Psoas muscle (tissue), 7 donors: ENCODE measurements at regions not wholly inside any gene's neighbourhood (a gene's known extent, or its start where the extent isn't known, plus 50 kb on each side); places are given as distances from the start of the nearest gene placed in this dataset.

Experiments used
- ATAC-seq, 4 donors: fragments of 200-7000 bp; cut with Tn5 transposase; one replicate each; pipeline ENCODE4 v1.9.1; 2020; ENCODE audit warnings: moderate library complexity in 3 of 4, mild to moderate bottlenecking in 2 of 4
- DNase-seq, 2 donors: peaks; one replicate each; pipeline ENCODE4 v3.0.0-alpha.2; 2020
- H3K27ac ChIP-seq: fragments of 200-600 bp; one replicate; pipeline ENCODE4 v1.8.0; 2022
- H3K27me3 ChIP-seq, 3 donors: fragments of 200-600 bp in 1 of 3; one replicate each; pipeline versions ENCODE4 v1.6.1 to v1.8.0; 2013 to 2022; ENCODE audit warnings: low read length in 2 of 3, mild to moderate bottlenecking in 2 of 3, moderate library complexity in 1 of 3; ENCODE audit not compliant: insufficient read depth in 3 of 3
- H3K36me3 ChIP-seq, 2 donors: fragments of 200-600 bp in 1 of 2; one replicate each; pipeline versions ENCODE4 v1.6.1 to v1.8.0; 2013 to 2022; ENCODE audit warnings: low read depth in 1 of 2, mild to moderate bottlenecking in 1 of 2, moderate library complexity in 1 of 2; ENCODE audit not compliant: insufficient read depth in 1 of 2
- H3K4me1 ChIP-seq: fragments of 200-600 bp; one replicate; pipeline ENCODE4 v1.8.0; 2022
- H3K4me3 ChIP-seq: fragments of 200-600 bp; one replicate; pipeline ENCODE4 v1.8.0; 2022; ENCODE audit warnings: mild to moderate bottlenecking
- H3K9me3 ChIP-seq: fragments of 200-600 bp; one replicate; pipeline ENCODE4 v1.8.0; 2022
- CTCF ChIP-seq: fragments of 200-600 bp; IDR thresholded peaks from one replicate; pipeline ENCODE4 v1.8.0; 2022; ENCODE audit warnings: antibody characterized with exemption
- WGBS, 3 donors: extraction: QIAGEN DNeasy Blood & Tissue Kit; methylation state at CpG; one replicate each; pipeline versions ENCODE4 v1.1.6 to v1.1.7; 2013; 5-methylcytosine and 5-hydroxymethylcytosine counted together
- intact Hi-C, 2 donors: fragments of 100-400 bp; cut with DNase I; formaldehyde crosslinking; loops; one replicate each; pipeline versions ENCODE4 v1.11.0 to v1.14.2; 2022
- donor health status: healthy with polysubstance abuse.
- donor health status: DM: no; HTN: no; CAD: no; lungs with moderate emphysema.
- donor health status: Bipolar disorder and iron deficiency.
- donor health status: healthy.
- donor health status: DM: yes; HTN: yes; CAD: no.
- donor health status: DM: no; HTN: no; CAD: no.
- donor health status: DM: yes; HTN: yes; CAD: no.

GRCh38 chr16:11488304-11488703 lies 98.4 kb downstream of the LITAF start:
- no peak overlapping the region for H3K4me3 ChIP-seq
- H3K4me1 ChIP-seq, result no peaks in the 10 kb centered on the region
- no peak for ATAC-seq
- H3K27ac ChIP-seq, result no peak overlapping the region
- intact Hi-C loops, result loop anchor here in 1 of 2 donors (5.0 kb wide), 1 partner anchor 86 kb away; no protein-coding TSS in a partner anchor
- TF ChIP-seq CTCF, result no peak
- no peaks in the 10 kb centered on the region for H3K27me3 ChIP-seq
- no peak for DNase-seq
- WGBS, 3 donors, result 57 to 63% (median 60%) methylated on average over 2 of the region's 2 CpGs
- H3K36me3 ChIP-seq, result no peaks in the 10 kb centered on the region
- no peaks in the 10 kb centered on the region for H3K9me3 ChIP-seq

DNA sequence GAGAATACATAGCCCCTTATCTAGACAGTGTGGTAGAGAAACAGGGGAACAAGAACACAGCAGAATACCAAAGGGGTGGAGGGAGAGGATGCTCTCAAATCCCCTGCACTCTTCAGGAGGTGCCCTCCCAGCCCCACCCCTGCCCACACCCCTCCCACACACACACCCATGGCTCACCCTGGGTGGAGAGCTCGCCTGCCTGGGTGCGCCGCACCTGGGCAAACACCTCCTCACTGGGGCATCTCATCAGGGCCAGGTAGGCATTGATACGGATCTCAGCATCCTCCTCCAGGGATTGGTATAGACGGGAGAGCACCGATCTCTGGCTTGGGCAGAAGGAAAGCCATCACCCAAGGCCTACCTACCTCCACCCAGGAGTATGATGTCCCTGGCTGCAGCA lies 95.2 kb downstream of the LITAF start:
- Histone ChIP-seq H3K27ac (no peak overlapping the region), H3K36me3 (no peaks in the 10 kb centered on the region), H3K4me1 (peaks cover 16% of the 10 kb centered on the region), H3K27me3 (no peaks in the 10 kb centered on the region), H3K9me3 (no peaks in the 10 kb centered on the region), H3K4me3 (no peak overlapping the region)
- intact Hi-C loops, result no loop called here
- no peak for TF ChIP-seq CTCF
- ATAC-seq, result no peak
- WGBS, 3 donors, result 93 to 98% (median 96%) methylated on average over 6 of the region's 6 CpGs
- DNase-seq, result no peak

- ATAC-seq (no peak), DNase-seq (no peak)
- no peak overlapping the region for H3K27ac ChIP-seq
- no peaks in the 10 kb centered on the region for H3K36me3 ChIP-seq
- WGBS, 3 donors, result 92 to 96% (median 94%) methylated on average over 4 of the region's 4 CpGs
- H3K9me3 ChIP-seq, result no peaks in the 10 kb centered on the region
- H3K27me3 ChIP-seq, result no peaks in the 10 kb centered on the region
- peaks cover 26% of the 10 kb centered on the region for H3K4me1 ChIP-seq
- no peak for TF ChIP-seq CTCF
- no peak overlapping the region for H3K4me3 ChIP-seq
- intact Hi-C loops, result no loop called here
Observed at GRCh38 chr16:11492808-11493530, 93.8 kb downstream of the LITAF start.

DNA sequence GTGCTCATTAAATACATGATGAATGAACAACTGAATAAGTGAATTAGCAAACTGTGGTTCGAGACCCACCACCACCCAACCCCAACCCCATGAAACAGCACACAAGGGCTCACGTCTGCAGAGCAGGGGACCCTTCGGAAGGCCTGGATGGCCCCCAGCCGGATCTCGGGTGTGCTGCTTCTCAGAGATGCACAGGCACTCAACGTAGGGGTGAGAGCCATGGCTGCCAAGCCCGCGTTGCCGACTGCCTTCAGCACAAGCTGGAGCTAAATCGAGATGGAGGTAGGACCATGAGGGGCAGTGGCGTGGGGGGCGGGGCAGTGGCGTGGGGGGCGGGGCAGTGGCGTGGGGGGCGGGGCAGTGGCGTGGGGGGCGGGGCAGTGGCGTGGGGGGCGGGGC lies 93.2 kb downstream of the LITAF start:
- Histone ChIP-seq H3K9me3 (no peaks in the 10 kb centered on the region), H3K36me3 (no peaks in the 10 kb centered on the region), H3K27me3 (no peaks in the 10 kb centered on the region), H3K4me1 (peaks cover 31% of the 10 kb centered on the region), H3K27ac (no peak overlapping the region), H3K4me3 (no peak overlapping the region)
- 92 to 97% (median 92%) methylated on average over 12 to 14 of the region's 20 CpGs for WGBS, 3 donors
- intact Hi-C loops, result no loop called here
- no peak for TF ChIP-seq CTCF
- peak in 1 of 2 donors; percentile 51 for DNase-seq
- no peak for ATAC-seq

DNA sequence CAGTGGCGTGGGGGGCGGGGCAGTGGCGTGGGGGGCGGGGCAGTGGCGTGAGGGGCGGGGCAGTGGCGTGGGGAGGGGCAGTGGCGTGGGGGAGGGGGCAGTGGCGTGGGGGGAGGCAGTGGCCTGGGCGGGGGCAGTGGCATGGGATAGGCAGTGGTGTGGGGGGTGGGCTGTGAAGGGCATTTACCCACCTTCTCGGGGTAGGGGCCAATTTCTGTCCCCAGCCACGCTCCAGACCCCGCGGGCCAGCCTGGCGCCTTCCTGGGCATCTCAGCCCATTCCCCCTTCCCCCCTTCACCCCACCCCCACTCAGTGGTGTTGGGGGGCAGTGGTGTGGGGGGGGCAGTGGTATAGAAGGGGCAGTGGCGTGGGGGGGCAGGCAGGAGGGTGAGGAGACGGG lies 92.7 kb downstream of the LITAF start:
- peak overlapping the region; percentile 28 for H3K4me3 ChIP-seq
- no peak for ATAC-seq
- no peaks in the 10 kb centered on the region for H3K36me3 ChIP-seq
- peak overlapping the region; percentile 94 for H3K27ac ChIP-seq
- WGBS, 3 donors, result 80 to 100% (median 89%) methylated on average over 2 to 11 of the region's 17 CpGs
- H3K27me3 ChIP-seq, result no peaks in the 10 kb centered on the region
- intact Hi-C loops, result loop anchor here in 1 of 2 donors (2.0 kb wide), 1 partner anchor 175 kb away; the partner anchor contains the start of gene SNN
- no peaks in the 10 kb centered on the region for H3K9me3 ChIP-seq
- no peak for TF ChIP-seq CTCF
- peak in 1 of 2 donors; percentile 28 for DNase-seq
- H3K4me1 ChIP-seq, result peaks cover 34% of the 10 kb centered on the region
